ENCODE measurements at regions not wholly inside any gene's neighbourhood (a gene's known extent, or its start where the extent isn't known, plus 50 kb on each side); places are given as distances from the start of the nearest gene placed in this dataset.

DNA sequence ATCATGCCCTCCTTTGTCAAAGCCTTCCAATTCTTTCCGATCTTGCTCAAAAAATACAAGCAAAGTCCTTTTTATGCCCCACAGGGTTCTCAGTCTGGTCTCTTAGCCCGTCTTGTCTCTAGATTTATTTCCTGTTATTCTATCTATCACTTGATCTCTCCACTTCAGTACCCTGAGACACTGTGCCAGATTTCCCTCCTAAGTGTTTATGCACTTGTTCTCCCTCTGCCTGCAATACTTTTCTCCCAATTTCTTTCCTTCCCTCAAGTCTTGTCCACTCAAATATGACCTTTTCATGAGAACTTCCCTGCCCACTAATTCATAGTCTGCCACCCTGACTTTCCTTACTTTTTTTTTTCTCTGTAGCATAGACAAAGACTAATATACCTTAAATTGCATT is 141.4 kb downstream of the MBL2 start:
- no peaks in the 10 kb centered on the region for H3K9me3 Mint-ChIP-seq (ENCODE audit: unreplicated experiment)
- no peak overlapping the region for H3K27ac Mint-ChIP-seq (ENCODE audit: unreplicated experiment)
- FAIRE-seq (no peak), DNase-seq (ENCODE audit: low read depth) (no peak)
- Histone ChIP-seq H4K20me1 (ENCODE audit: insufficient read depth, low read length) (no peaks in the 10 kb centered on the region), H3K9me3 (ENCODE audit: insufficient read depth, low read depth, low read length) (no peaks in the 10 kb centered on the region), H3K4me3 (ENCODE audit: insufficient read depth, low read depth, low read length) (no peak overlapping the region), H3K27me3 (ENCODE audit: insufficient read depth, low read length) (no peaks in the 10 kb centered on the region), H2AFZ (ENCODE audit: low read depth, low read length) (no peak overlapping the region), H3K36me3 (ENCODE audit: insufficient read depth, low read length) (no peaks in the 10 kb centered on the region), H3K4me1 (ENCODE audit: insufficient read depth, low read length) (no peaks in the 10 kb centered on the region), H3K9ac (ENCODE audit: low read length) (no peak overlapping the region), H3K79me2 (ENCODE audit: insufficient read depth, low read length) (no peaks in the 10 kb centered on the region), H3K27ac (ENCODE audit: low read depth, low read length) (no peak overlapping the region), H3K4me2 (ENCODE audit: low read length) (no peak overlapping the region)
- H3K27me3 Mint-ChIP-seq (ENCODE audit: low read depth, unreplicated experiment), result no peaks in the 10 kb centered on the region
- no peaks in the 10 kb centered on the region for H3K36me3 Mint-ChIP-seq (ENCODE audit: low read depth, unreplicated experiment)
- TF ChIP-seq EZH2 (IDR thresholded peaks at IDR 0.05; ENCODE audit: insufficient read depth, low read length), result no peak
- TF ChIP-seq, protein P1, sequence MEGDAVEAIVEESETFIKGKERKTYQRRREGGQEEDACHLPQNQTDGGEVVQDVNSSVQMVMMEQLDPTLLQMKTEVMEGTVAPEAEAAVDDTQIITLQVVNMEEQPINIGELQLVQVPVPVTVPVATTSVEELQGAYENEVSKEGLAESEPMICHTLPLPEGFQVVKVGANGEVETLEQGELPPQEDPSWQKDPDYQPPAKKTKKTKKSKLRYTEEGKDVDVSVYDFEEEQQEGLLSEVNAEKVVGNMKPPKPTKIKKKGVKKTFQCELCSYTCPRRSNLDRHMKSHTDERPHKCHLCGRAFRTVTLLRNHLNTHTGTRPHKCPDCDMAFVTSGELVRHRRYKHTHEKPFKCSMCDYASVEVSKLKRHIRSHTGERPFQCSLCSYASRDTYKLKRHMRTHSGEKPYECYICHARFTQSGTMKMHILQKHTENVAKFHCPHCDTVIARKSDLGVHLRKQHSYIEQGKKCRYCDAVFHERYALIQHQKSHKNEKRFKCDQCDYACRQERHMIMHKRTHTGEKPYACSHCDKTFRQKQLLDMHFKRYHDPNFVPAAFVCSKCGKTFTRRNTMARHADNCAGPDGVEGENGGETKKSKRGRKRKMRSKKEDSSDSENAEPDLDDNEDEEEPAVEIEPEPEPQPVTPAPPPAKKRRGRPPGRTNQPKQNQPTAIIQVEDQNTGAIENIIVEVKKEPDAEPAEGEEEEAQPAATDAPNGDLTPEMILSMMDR (IDR thresholded peaks at IDR 0.05; ENCODE audit: insufficient read depth, low read depth, low read length), result no peak
- no peak overlapping the region for H3K4me3 Mint-ChIP-seq (ENCODE audit: unreplicated experiment)
- peaks cover 3% of the 10 kb centered on the region for H3K4me1 Mint-ChIP-seq (ENCODE audit: low read depth, unreplicated experiment)

DNA sequence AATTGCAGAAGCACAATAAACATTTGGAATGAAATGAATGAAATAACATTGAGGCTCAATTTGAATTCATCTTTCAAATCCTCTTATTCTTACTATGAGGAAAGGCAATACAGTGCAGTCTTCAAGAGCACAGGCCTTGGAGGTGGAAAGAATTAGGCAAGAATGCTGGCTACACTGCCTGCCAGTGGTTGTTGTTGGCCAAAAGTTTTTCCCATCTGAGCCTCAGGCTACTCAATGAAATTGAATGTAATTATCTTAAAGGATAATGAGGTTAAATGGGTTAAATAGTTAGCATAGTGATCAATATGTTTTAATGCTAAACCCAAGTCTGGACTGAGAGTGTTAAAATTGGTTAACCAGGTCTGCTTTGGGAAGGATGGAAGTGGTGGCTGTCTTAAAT is 140.9 kb downstream of the MBL2 start:
- no peak for TF ChIP-seq EZH2 (IDR thresholded peaks at IDR 0.05; ENCODE audit: insufficient read depth, low read length)
- TF ChIP-seq, protein P1 (IDR thresholded peaks at IDR 0.05; ENCODE audit: insufficient read depth, low read depth, low read length), result no peak
- Histone ChIP-seq H3K4me2 (ENCODE audit: low read length) (no peak overlapping the region), H4K20me1 (ENCODE audit: insufficient read depth, low read length) (no peaks in the 10 kb centered on the region), H3K36me3 (ENCODE audit: insufficient read depth, low read length) (no peaks in the 10 kb centered on the region), H3K27me3 (ENCODE audit: insufficient read depth, low read length) (no peaks in the 10 kb centered on the region), H3K27ac (ENCODE audit: low read depth, low read length) (no peak overlapping the region), H2AFZ (ENCODE audit: low read depth, low read length) (no peak overlapping the region), H3K79me2 (ENCODE audit: insufficient read depth, low read length) (no peaks in the 10 kb centered on the region), H3K4me1 (ENCODE audit: insufficient read depth, low read length) (no peaks in the 10 kb centered on the region), H3K4me3 (ENCODE audit: insufficient read depth, low read depth, low read length) (no peak overlapping the region), H3K9me3 (ENCODE audit: insufficient read depth, low read depth, low read length) (no peaks in the 10 kb centered on the region), H3K9ac (ENCODE audit: low read length) (no peak overlapping the region)
- FAIRE-seq (no peak), DNase-seq (ENCODE audit: low read depth) (no peak)
- no peaks in the 10 kb centered on the region for H3K9me3 Mint-ChIP-seq (ENCODE audit: unreplicated experiment)
- no peaks in the 10 kb centered on the region for H3K36me3 Mint-ChIP-seq (ENCODE audit: low read depth, unreplicated experiment)
- H3K27me3 Mint-ChIP-seq (ENCODE audit: low read depth, unreplicated experiment), result no peaks in the 10 kb centered on the region
- no peak overlapping the region for H3K4me3 Mint-ChIP-seq (ENCODE audit: unreplicated experiment)
- peaks cover 3% of the 10 kb centered on the region for H3K4me1 Mint-ChIP-seq (ENCODE audit: low read depth, unreplicated experiment)
- no peak overlapping the region for H3K27ac Mint-ChIP-seq (ENCODE audit: unreplicated experiment)

DNA sequence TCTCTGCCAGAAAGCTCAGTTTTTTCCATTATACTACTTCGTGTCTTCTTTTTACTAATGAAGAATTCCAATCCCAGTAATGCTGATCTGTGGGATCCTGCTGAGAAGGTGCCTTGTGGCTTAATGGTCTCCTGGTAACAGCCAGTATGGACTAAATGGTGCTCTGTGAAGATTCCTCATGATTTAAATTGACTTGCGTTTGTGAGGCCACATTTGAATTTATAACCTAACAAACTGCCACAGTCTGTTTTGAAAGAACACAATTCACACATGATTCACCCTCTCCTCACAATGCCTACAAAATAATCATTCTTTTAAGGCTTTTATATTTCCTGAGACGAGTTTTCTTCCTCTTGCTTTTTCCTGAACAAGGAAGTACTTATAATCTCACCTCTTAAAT is 140.0 kb downstream of the MBL2 start:
- no peak for FAIRE-seq

More for the DNA sequence above, 140.0 kb downstream of the MBL2 start:
- no peak overlapping the region for H3K9ac ChIP-seq (ENCODE audit: low read length)
- no peak overlapping the region for H3K27ac ChIP-seq (ENCODE audit: low read depth, low read length)
- no peak overlapping the region for H3K4me3 ChIP-seq (ENCODE audit: insufficient read depth, low read depth, low read length)
- DNase-seq (ENCODE audit: low read depth), result no peak
- no peaks in the 10 kb centered on the region for H3K27me3 Mint-ChIP-seq (ENCODE audit: low read depth, unreplicated experiment)
- peaks cover 3% of the 10 kb centered on the region for H3K4me1 Mint-ChIP-seq (ENCODE audit: low read depth, unreplicated experiment)
- TF ChIP-seq EZH2 (IDR thresholded peaks at IDR 0.05; ENCODE audit: insufficient read depth, low read length), result no peak
- TF ChIP-seq, protein P1 (IDR thresholded peaks at IDR 0.05; ENCODE audit: insufficient read depth, low read depth, low read length), result no peak
- no peak overlapping the region for H3K4me2 ChIP-seq (ENCODE audit: low read length)
- H3K36me3 Mint-ChIP-seq (ENCODE audit: low read depth, unreplicated experiment), result no peaks in the 10 kb centered on the region
- no peaks in the 10 kb centered on the region for H3K9me3 ChIP-seq (ENCODE audit: insufficient read depth, low read depth, low read length)
- no peak overlapping the region for H2AFZ ChIP-seq (ENCODE audit: low read depth, low read length)
- no peaks in the 10 kb centered on the region for H3K9me3 Mint-ChIP-seq (ENCODE audit: unreplicated experiment)
- no peaks in the 10 kb centered on the region for H3K36me3 ChIP-seq (ENCODE audit: insufficient read depth, low read length)
- H3K4me1 ChIP-seq (ENCODE audit: insufficient read depth, low read length), result no peaks in the 10 kb centered on the region
- H4K20me1 ChIP-seq (ENCODE audit: insufficient read depth, low read length), result no peaks in the 10 kb centered on the region
- no peak overlapping the region for H3K27ac Mint-ChIP-seq (ENCODE audit: unreplicated experiment)
- H3K4me3 Mint-ChIP-seq (ENCODE audit: unreplicated experiment), result no peak overlapping the region
- no peaks in the 10 kb centered on the region for H3K79me2 ChIP-seq (ENCODE audit: insufficient read depth, low read length)
- H3K27me3 ChIP-seq (ENCODE audit: insufficient read depth, low read length), result no peaks in the 10 kb centered on the region

All from astrocyte (in vitro differentiated cells and primary cell).